ENCODE measurements at regions not wholly inside any gene's neighbourhood (a gene's known extent, or its start where the extent isn't known, plus 50 kb on each side); places are given as distances from the start of the nearest gene placed in this dataset.

DNA sequence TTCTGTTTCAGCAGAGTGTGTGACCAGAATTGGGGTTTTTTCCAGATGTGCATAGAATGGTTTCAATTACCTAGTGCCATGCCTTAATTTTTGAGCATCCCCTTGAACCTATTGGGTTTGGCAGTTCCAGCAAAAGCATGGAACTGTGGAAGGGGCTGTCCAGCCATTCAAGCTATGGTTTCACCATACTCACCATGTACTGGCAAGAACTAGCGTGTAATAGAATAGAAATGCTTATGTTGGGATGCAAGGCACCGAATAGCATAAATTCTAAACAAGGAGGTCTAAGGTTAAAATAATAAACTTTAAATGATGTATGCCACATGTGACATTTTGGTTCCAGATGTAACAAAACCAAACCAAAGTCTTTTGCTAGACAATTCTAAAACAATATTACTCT is 91.4 kb downstream of the MTERF1 start:
- TF ChIP-seq, protein P1, sequence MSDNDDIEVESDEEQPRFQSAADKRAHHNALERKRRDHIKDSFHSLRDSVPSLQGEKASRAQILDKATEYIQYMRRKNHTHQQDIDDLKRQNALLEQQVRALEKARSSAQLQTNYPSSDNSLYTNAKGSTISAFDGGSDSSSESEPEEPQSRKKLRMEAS (CRISPR knock-in tag; IDR thresholded peaks at IDR 0.05), result no peak
- TF ChIP-seq, protein P2, sequence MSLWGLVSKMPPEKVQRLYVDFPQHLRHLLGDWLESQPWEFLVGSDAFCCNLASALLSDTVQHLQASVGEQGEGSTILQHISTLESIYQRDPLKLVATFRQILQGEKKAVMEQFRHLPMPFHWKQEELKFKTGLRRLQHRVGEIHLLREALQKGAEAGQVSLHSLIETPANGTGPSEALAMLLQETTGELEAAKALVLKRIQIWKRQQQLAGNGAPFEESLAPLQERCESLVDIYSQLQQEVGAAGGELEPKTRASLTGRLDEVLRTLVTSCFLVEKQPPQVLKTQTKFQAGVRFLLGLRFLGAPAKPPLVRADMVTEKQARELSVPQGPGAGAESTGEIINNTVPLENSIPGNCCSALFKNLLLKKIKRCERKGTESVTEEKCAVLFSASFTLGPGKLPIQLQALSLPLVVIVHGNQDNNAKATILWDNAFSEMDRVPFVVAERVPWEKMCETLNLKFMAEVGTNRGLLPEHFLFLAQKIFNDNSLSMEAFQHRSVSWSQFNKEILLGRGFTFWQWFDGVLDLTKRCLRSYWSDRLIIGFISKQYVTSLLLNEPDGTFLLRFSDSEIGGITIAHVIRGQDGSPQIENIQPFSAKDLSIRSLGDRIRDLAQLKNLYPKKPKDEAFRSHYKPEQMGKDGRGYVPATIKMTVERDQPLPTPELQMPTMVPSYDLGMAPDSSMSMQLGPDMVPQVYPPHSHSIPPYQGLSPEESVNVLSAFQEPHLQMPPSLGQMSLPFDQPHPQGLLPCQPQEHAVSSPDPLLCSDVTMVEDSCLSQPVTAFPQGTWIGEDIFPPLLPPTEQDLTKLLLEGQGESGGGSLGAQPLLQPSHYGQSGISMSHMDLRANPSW (CRISPR knock-in tag; conservative IDR thresholded peaks at IDR 0.05; ENCODE audit: low read depth), result no peak
- TF ChIP-seq, protein P3, sequence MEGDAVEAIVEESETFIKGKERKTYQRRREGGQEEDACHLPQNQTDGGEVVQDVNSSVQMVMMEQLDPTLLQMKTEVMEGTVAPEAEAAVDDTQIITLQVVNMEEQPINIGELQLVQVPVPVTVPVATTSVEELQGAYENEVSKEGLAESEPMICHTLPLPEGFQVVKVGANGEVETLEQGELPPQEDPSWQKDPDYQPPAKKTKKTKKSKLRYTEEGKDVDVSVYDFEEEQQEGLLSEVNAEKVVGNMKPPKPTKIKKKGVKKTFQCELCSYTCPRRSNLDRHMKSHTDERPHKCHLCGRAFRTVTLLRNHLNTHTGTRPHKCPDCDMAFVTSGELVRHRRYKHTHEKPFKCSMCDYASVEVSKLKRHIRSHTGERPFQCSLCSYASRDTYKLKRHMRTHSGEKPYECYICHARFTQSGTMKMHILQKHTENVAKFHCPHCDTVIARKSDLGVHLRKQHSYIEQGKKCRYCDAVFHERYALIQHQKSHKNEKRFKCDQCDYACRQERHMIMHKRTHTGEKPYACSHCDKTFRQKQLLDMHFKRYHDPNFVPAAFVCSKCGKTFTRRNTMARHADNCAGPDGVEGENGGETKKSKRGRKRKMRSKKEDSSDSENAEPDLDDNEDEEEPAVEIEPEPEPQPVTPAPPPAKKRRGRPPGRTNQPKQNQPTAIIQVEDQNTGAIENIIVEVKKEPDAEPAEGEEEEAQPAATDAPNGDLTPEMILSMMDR (IDR thresholded peaks at IDR 0.05), result no peak
- TF ChIP-seq, protein P4, sequence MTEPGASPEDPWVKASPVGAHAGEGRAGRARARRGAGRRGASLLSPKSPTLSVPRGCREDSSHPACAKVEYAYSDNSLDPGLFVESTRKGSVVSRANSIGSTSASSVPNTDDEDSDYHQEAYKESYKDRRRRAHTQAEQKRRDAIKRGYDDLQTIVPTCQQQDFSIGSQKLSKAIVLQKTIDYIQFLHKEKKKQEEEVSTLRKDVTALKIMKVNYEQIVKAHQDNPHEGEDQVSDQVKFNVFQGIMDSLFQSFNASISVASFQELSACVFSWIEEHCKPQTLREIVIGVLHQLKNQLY (CRISPR knock-in tag; IDR thresholded peaks at IDR 0.05), result no peak
- TF ChIP-seq CREB1 (CRISPR knock-in tag; IDR thresholded peaks at IDR 0.05) (no peak), RORB (CRISPR knock-in tag; IDR thresholded peaks at IDR 0.05) (no peak), ZNF396 (CRISPR knock-in tag; IDR thresholded peaks at IDR 0.05; ENCODE audit: borderline replicate concordance) (no peak), SMAD3 (CRISPR knock-in tag; IDR thresholded peaks at IDR 0.05; ENCODE audit: borderline replicate concordance) (no peak), ZBTB21 (CRISPR knock-in tag; IDR thresholded peaks at IDR 0.05; ENCODE audit: borderline replicate concordance) (no peak), GABPB1 (CRISPR knock-in tag; IDR thresholded peaks at IDR 0.05) (no peak)
- TF ChIP-seq, protein P5, sequence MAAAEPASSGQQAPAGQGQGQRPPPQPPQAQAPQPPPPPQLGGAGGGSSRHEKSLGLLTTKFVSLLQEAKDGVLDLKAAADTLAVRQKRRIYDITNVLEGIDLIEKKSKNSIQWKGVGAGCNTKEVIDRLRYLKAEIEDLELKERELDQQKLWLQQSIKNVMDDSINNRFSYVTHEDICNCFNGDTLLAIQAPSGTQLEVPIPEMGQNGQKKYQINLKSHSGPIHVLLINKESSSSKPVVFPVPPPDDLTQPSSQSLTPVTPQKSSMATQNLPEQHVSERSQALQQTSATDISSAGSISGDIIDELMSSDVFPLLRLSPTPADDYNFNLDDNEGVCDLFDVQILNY (CRISPR knock-in tag; IDR thresholded peaks at IDR 0.05), result no peak
- TF ChIP-seq, protein P6, sequence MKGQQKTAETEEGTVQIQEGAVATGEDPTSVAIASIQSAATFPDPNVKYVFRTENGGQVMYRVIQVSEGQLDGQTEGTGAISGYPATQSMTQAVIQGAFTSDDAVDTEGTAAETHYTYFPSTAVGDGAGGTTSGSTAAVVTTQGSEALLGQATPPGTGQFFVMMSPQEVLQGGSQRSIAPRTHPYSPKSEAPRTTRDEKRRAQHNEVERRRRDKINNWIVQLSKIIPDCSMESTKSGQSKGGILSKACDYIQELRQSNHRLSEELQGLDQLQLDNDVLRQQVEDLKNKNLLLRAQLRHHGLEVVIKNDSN (CRISPR knock-in tag; IDR thresholded peaks at IDR 0.05), result no peak
- TF ChIP-seq, protein P7, sequence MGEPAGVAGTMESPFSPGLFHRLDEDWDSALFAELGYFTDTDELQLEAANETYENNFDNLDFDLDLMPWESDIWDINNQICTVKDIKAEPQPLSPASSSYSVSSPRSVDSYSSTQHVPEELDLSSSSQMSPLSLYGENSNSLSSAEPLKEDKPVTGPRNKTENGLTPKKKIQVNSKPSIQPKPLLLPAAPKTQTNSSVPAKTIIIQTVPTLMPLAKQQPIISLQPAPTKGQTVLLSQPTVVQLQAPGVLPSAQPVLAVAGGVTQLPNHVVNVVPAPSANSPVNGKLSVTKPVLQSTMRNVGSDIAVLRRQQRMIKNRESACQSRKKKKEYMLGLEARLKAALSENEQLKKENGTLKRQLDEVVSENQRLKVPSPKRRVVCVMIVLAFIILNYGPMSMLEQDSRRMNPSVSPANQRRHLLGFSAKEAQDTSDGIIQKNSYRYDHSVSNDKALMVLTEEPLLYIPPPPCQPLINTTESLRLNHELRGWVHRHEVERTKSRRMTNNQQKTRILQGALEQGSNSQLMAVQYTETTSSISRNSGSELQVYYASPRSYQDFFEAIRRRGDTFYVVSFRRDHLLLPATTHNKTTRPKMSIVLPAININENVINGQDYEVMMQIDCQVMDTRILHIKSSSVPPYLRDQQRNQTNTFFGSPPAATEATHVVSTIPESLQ (CRISPR knock-in tag; IDR thresholded peaks at IDR 0.05), result no peak
